ENCODE measurements at regions not wholly inside any gene's neighbourhood (a gene's known extent, or its start where the extent isn't known, plus 50 kb on each side); places are given as distances from the start of the nearest gene placed in this dataset.

DNA sequence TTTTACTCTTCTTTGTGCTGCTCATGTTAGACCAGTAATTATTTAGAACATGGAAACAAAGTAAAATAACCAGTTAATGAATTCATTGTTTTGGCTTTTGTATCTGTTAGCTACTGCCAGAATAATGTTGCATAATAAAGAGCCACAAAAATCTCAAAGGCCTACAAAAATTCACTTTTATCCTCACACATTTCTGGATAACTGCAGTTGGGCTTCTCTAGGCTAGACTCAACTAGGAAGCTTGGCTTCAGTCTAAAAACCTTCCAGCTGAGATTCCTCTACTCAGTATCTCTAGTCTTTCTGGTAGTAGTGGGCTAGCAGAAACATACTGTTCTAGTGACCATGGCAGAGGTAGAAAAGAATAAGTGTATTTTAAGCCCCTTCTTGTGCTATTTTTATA, 73.0 kb downstream of the FAT4 start:
- DNase-seq (ENCODE audit: low read depth, low spot score) (no peak), FAIRE-seq (no peak), ATAC-seq (no peak)
- no peaks in the 10 kb centered on the region for H3K4me1 ChIP-seq (ENCODE audit: control insufficient read depth, insufficient read depth, low read length)
- RAD21 ChIA-PET (ENCODE audit: unreplicated experiment) = no interaction called here
- H3K27ac ChIP-seq (ENCODE audit: control insufficient read depth, insufficient read depth) = no peak overlapping the region
- H4K20me1 ChIP-seq (ENCODE audit: control insufficient read depth, insufficient read depth) = no peaks in the 10 kb centered on the region
- intact Hi-C loops (cut with micrococcal nuclease; ENCODE audit: unreplicated experiment) = no loop called here
- in situ Hi-C loops (cut with MboI) = no loop called here
- POLR2A ChIA-PET = no interaction called here
- no peaks in the 10 kb centered on the region for H3K9me3 ChIP-seq (replicated peaks; ENCODE audit: control insufficient read depth, insufficient read depth, low read length)
- H2AFZ ChIP-seq (ENCODE audit: control insufficient read depth, low read depth, low read length) = no peak overlapping the region
- no peak overlapping the region for H3K4me2 ChIP-seq (ENCODE audit: control insufficient read depth, insufficient read depth)
- no peaks in the 10 kb centered on the region for H3K27me3 ChIP-seq (replicated peaks in 1 of 2; ENCODE audit: control insufficient read depth in 2 of 2, insufficient read depth in 2 of 2, low read length in 1 of 2)
- no peaks in the 10 kb centered on the region for H3K36me3 ChIP-seq (ENCODE audit: control insufficient read depth in 2 of 2, insufficient read depth in 2 of 2, low read length in 1 of 2)
- SMC1A ChIA-PET (ENCODE audit: uncharacterized antibody, unreplicated experiment) = no interaction called here
- no peak overlapping the region for H3K4me3 ChIP-seq
- H3K9ac ChIP-seq (ENCODE audit: control insufficient read depth, insufficient read depth, low read length) = no peak overlapping the region
- CTCF ChIA-PET = no interaction called here
- H3K79me2 ChIP-seq (ENCODE audit: control insufficient read depth, insufficient read depth, low read length) = no peaks in the 10 kb centered on the region
- no TSS peak for BruUV-seq (replicated peaks)
- TF ChIP-seq SRF (IDR thresholded peaks at IDR 0.05; ENCODE audit: low read depth in 2 of 2, low read length in 2 of 2) = no peak
- TF ChIP-seq NR2C2 (IDR thresholded peaks at IDR 0.05; ENCODE audit: borderline replicate concordance, control insufficient read depth, insufficient read length, low read depth) = no peak
- no peak for TF ChIP-seq CBFB (IDR thresholded peaks at IDR 0.05; ENCODE audit: low read depth)

DNA sequence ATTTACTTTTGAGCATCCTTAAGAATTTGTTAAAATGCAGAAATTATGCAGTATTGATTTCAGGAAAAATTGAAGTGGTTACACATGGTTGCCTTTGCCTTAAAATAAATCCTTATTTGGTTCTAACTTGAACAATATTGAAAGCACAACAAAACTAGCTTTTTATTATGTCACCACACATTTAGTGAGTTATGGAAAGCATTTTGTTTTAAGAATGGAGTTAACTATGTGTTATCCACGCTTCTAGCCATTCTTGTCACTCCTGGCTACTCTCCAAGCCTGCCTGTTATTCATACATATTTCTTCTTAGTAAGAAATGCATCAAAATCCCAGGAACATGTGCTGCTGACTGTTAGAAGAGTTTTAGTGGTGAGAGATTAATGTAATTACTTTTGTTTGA, 73.9 kb downstream of the FAT4 start:
- Histone ChIP-seq H3K79me2 (ENCODE audit: control insufficient read depth, insufficient read depth, low read length) (no peaks in the 10 kb centered on the region), H3K36me3 (ENCODE audit: control insufficient read depth in 2 of 2, insufficient read depth in 2 of 2, low read length in 1 of 2) (no peaks in the 10 kb centered on the region), H3K4me3 (no peak overlapping the region), H3K9ac (ENCODE audit: control insufficient read depth, insufficient read depth, low read length) (no peak overlapping the region), H3K27ac (ENCODE audit: control insufficient read depth, insufficient read depth) (no peak overlapping the region), H3K9me3 (replicated peaks; ENCODE audit: control insufficient read depth, insufficient read depth, low read length) (no peaks in the 10 kb centered on the region), H2AFZ (ENCODE audit: control insufficient read depth, low read depth, low read length) (no peak overlapping the region), H3K27me3 (replicated peaks in 1 of 2; ENCODE audit: control insufficient read depth in 2 of 2, insufficient read depth in 2 of 2, low read length in 1 of 2) (no peaks in the 10 kb centered on the region), H4K20me1 (ENCODE audit: control insufficient read depth, insufficient read depth) (no peaks in the 10 kb centered on the region), H3K4me2 (ENCODE audit: control insufficient read depth, insufficient read depth) (no peak overlapping the region), H3K4me1 (ENCODE audit: control insufficient read depth, insufficient read depth, low read length) (no peaks in the 10 kb centered on the region)
- SMC1A ChIA-PET (ENCODE audit: uncharacterized antibody, unreplicated experiment) = no interaction called here
- BruUV-seq (replicated peaks) = no TSS peak
- CTCF ChIA-PET = interaction anchor here (0.6 kb wide), 1 partner anchor 33 kb away, joined by 4 read pairs; no protein-coding TSS in a partner anchor
- ATAC-seq = no peak
- no peak for FAIRE-seq
- RAD21 ChIA-PET (ENCODE audit: unreplicated experiment) = no interaction called here
- POLR2A ChIA-PET = no interaction called here
- in situ Hi-C loops (cut with MboI) = no loop called here
- WGBS (ENCODE audit: insufficient coverage, insufficient replicate concordance, low lambda C conversion rate, missing lambda C conversion rate) = 0% methylated on average over 1 of the region's 1 CpG
- no peak for DNase-seq (ENCODE audit: low read depth, low spot score)
- TF ChIP-seq, protein P1, sequence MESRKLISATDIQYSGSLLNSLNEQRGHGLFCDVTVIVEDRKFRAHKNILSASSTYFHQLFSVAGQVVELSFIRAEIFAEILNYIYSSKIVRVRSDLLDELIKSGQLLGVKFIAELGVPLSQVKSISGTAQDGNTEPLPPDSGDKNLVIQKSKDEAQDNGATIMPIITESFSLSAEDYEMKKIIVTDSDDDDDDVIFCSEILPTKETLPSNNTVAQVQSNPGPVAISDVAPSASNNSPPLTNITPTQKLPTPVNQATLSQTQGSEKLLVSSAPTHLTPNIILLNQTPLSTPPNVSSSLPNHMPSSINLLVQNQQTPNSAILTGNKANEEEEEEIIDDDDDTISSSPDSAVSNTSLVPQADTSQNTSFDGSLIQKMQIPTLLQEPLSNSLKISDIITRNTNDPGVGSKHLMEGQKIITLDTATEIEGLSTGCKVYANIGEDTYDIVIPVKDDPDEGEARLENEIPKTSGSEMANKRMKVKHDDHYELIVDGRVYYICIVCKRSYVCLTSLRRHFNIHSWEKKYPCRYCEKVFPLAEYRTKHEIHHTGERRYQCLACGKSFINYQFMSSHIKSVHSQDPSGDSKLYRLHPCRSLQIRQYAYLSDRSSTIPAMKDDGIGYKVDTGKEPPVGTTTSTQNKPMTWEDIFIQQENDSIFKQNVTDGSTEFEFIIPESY (IDR thresholded peaks at IDR 0.05) = no peak
- TF ChIP-seq YY1 (IDR thresholded peaks at IDR 0.05; ENCODE audit: low read depth, low read length) (no peak), IKZF2 (IDR thresholded peaks at IDR 0.05) (no peak), JUND (IDR thresholded peaks at IDR 0.05; ENCODE audit: low read depth, low read length) (no peak), MXI1 (IDR thresholded peaks at IDR 0.05; ENCODE audit: low read depth, low read length) (no peak), RUNX3 (IDR thresholded peaks at IDR 0.05; ENCODE audit: low read length) (no peak), POU2F2 (IDR thresholded peaks at IDR 0.05; ENCODE audit: borderline replicate concordance, low read depth, low read length) (no peak), DPF2 (IDR thresholded peaks at IDR 0.05) (no peak), FOXM1 (IDR thresholded peaks at IDR 0.05; ENCODE audit: low read depth, low read length) (no peak), SMAD1 (IDR thresholded peaks at IDR 0.05; ENCODE audit: low read depth, partially characterized antibody) (no peak), NFIC (IDR thresholded peaks at IDR 0.05; ENCODE audit: low read depth, low read length) (no peak), GABPA (IDR thresholded peaks at IDR 0.05; ENCODE audit: low read depth) (no peak)
- intact Hi-C loops (cut with micrococcal nuclease; ENCODE audit: unreplicated experiment) = no loop called here
